Hematopoietic multipotent progenitor cell treated with erythropoietin and hydrocortisone succinate and interleukin-3 and kit ligand, for 8 days (in vitro differentiated cells): ENCODE measurements at regions not wholly inside any gene's neighbourhood (a gene's known extent, or its start where the extent isn't known, plus 50 kb on each side); places are given as distances from the start of the nearest gene placed in this dataset.
"Not testable (repeated sequence)": the region's sequence is repeated elsewhere in the genome, so short reads cannot be mapped to it uniquely, and the experiment has no call there.

Experiments used
- DNase-seq: peaks from one replicate; pipeline ENCODE4 v3.0.0-alpha.2; 2015

DNA sequence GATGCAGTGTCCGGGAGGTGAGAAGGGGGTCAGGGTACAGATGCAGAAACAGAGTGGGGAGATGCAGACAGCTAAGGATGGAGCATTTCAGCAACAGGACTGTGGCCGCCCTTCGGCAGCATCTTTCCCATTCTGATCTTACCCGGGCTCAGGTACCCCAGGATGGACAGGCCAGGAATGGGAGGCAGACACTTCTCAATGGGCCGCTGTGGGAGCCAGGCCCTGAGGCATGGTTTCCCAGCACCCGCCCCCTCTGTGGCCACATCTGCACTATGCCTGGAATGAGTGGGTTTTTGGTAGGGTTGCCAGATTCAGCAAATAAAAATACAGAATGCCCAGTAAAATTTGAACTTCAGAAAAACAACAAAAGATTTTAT lies 105.2 kb upstream of the CTBP2 start:
- no peak for DNase-seq

DNA sequence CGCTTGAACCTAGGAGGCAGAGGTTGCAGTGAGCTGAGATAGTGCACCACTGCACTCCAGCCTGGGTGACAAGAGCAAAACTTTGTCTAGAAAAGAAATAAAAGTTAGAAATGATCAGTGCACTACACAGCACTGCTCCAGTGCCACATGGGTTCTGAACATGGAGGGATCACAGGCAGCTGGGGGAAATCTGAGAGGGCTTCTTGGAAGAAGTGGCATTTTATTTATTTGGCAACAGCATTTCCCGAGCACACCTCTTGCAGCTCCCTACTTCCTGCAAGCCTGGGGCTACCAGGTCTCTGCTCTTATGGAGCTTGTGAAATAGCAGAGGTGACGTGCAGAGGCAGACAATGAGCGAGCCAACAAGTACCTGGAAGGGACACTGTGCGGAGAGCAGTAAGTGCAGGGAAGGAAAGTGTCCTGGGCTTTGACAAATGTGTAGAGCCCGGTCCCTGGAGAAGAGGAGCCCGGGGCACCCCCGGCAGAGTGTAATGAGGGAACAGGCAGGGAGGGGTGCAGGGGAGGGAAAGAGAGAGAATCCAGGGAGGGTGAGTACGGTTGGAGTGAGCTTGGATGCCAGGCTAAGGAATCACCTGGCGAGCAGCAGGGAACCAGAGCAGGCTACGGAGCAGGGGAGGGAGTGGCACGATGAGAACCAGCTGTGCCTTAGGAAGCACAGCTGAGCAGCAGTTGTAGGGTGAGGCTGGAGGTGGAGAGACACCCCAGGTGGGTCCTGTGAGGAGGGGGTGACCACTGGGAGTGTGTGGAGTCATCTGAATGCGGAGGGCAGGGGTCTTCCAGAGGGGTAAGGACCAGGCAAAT lies 104.6 kb upstream of the CTBP2 start:
- DNase-seq, result no peak

DNA sequence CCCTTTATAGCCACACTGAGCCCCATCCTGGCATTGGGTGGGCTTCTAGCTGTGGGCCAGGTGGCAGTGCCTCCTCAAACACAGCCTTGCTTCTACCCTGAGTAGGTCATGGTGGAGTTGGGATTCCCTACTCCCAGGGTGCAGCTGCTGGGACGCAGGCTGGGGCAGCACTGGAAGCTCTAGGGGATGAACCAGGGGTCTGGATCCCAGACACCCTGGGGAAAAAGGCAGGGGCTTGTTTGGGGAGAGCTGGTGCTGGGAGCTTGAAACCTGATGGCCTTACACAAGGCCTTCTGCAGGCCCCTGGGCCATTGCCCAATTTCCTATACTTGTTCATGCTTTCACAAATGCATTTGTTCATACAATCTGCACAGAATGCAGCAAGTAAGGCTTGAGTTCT lies 103.7 kb upstream of the CTBP2 start:
- no peak for DNase-seq

DNA sequence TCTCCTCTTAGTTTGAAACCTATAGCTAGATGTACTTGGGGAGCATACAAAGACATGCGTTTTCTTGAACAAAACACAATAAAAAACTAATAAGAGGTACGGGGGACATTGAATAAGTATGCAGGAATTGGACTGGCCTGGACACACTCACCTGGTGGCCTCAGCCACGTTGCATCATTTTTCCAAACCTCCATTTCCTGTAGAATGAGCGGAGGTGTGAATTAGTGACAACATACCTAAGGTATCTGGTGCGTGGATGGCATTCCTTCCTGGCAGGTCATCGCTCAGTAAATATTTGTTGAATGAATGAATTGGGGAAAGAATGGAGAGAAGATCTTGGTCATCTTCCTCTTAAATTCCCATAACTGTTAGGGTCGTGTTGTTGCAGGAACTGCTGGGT lies 103.2 kb upstream of the CTBP2 start:
- no peak for DNase-seq

DNA sequence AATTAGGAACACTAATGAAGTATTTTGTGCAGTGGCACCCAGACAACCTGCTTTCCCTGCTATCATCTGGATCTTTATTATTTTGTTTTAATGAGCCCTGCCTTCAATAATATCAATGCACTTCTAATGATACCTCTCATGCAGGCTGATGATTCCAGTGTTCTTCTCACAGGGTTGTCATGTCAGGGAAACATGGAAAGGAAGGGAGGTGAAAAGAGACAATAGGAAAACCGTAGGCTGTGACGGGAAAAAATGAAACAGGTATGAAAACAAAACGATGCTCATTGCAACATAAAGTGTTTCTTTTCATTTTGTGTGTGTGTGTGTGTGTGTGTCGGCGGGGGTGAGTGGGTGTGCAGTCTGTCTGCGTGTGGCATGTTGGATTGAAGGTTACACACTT lies 102.6 kb upstream of the CTBP2 start:
- no peak for DNase-seq

DNA sequence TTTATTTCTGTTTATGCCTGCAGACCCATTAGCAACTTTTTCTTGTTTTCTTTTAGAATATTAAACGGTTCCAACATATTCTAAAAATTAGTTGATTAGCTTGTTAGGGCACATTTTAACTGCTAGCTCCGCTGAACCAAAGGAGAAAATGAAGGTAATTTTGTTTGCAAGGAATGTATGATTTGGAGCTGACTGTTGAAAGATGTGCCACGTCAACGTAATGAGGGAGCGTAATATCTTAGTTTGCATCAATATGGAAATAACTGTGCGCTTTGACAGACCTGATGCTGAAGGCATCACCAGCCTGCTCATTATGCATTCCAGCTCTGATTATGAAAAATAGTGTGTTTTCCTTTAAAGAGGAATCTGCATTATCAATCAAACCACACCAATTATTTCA lies 102.0 kb upstream of the CTBP2 start:
- no peak for DNase-seq

DNA sequence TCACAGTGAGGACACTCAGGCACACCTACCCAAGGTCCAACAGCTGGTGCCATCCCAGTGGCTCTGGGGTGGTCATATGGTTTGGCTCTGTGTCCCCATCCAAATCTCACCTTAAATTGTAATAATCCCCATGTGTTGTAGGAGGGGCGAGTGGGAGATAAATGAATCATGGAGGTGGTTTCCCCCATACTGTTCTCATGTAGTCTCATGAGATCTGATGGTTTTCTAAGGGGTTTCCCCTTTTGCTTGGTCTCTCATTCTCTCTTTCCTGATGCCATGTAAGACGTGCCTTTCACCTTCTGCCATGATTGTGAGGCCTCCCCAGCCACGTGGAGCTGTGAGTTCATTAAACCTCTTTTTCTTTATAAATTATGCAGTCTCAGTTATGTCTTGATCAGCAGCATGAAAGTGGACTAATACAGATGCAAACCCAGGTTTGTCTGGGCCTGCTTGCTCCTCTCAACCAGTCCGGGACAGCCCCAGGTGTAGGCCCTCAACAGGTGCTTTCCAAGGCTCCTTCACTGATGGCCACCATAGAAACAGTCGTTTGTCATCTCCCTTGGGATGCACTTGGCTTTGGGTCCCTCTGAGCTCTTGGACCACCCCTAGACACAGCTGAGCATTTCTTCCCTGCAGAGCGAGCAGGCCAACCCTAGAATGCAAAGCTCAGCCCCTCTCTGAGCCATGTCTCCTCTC lies 101.3 kb upstream of the CTBP2 start:
- DNase-seq, result no peak

DNA sequence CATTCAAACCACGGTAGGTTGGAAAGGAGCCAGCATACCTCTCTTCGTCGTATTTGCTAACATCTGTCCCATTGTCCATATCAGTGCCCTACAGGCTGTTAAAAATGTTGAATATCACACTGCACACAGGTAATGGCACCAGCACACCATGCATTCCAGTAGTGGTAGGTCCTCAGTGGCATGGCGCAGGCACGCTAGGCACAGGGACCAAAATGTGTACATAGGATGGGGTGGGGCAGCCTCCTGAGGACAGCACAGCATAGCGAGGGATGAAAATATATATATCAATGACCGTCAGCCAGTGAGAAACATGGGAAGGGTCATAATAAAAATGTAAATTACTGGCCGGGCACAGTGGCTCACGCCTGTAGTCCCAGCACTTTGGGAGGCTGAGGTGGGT lies 99.9 kb upstream of the CTBP2 start:
- DNase-seq, result no peak

DNA sequence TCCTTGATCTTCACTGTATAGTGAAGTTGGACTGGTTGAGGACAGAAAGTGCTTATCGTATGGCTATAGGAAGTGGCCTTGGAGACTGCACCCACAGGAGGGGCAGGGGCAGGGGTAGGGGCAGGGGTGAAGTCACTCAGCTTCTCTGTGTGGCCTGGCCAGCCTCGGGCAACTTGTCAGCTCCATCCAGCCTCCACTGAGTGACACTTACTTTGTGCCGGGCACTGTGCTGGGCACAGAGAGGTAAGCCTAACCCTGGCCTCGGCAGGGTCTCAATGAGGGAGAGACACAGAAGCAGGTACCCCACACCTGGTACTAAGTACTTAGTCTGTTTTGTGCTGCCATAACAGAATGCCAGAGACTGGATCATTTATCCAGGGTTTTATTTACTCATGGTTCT lies 99.3 kb upstream of the CTBP2 start:
- DNase-seq, result no peak

DNA sequence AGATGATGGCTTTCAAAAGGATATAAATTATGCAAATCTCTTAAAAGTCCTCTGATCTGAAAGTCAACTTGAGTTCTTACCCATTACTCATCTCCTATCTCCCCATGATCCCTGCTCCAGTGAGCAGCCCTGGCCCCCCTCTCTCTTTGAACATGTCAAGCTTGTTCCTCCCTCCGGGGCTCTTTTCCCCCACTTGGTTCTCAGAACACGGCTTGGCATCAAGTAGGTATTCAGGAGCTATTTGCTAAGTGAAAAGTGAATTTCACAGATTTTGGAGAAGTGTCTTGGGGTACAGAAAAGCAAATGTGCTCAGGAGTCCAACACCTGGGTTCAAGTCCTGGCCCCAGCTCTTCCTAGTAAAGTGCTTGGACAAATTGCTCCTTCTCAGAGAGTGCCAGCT lies 98.3 kb upstream of the CTBP2 start:
- no peak for DNase-seq

DNA sequence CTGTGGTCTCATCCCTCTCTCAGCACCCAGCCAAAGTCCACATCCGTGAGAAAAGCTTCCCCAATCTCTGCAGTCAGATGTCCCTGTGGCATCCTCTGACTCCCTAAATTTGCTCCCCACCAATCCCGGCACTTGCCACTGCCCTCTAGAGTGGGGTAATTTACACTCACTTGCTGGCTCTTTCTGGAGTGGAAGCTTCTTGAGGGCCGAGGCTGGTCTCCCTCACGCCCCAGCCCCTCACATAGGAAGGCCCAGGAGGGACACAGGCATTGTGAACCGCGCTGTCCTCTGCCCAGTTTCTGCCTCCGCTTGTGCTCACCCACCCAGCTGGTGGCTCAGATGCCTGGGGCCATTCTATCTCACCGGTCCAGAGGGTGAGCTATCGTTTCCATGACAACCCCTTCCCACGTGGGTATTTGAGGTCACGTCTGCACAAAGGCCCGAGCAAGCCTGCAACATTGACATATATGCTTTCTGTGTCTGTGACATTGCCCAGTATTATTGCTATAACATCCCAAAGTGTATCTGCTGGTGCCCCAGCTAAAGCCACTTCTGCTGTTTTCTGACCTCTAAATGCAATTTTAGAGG lies 97.3 kb upstream of the CTBP2 start:
- no peak for DNase-seq

DNA sequence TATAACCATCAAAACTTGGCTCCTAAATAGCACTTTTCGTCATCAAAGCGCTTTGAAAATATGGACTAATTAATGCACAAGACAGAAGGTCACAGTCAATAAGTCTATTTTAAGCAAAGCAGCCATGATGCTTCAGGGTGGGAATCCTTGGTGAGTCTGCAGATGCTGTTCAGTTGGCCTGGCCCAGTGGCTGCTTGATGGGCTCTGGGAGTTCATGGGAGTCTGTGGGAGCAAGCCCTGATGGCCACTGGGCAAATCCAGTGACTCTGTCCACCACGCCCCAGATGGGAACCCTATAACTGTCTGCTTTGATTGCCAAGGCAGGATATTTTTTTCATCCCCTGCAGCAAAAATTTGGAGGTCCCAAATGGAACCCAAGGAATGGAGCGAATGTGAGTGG lies 95.7 kb upstream of the CTBP2 start:
- DNase-seq, result no peak

DNA sequence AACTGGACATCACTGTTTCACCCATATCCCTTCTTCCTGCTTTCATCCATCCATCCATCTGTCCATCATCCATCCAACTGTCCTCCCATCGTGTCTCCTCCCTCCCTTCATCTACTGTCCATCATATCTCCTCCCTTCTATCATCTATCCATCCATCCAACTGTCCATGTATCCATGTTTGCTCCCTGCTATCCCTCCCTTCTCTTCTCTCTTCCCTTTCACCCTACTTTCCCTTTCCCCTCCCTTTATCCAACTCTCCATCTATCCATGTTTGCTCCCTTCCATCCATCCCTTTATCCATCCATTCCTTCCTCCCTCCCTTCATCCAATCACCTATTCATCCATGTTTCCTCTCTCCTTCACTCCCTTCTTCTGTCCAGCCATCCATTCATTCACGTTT lies 92.6 kb upstream of the CTBP2 start:
- DNase-seq, result no peak

DNA sequence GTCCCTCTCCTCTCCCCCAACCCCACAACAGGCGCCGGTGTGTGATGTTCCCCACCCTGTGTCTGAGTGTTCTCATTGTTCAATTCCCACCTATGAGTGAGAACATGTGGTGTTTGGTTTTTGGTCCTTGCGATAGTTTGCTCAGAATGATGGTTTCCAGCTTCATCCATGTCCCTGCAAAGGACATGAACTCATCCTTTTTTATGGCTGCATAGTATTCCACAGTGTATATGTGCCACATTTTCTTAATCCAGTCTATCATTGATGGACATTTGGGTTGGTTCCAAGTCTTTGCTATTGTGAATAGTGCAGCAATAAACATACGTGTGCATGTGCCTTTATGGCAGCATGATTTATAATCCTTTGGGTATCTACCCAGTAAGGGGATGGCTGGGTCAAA lies 90.5 kb upstream of the CTBP2 start:
- not testable (repeated sequence) for DNase-seq

DNA sequence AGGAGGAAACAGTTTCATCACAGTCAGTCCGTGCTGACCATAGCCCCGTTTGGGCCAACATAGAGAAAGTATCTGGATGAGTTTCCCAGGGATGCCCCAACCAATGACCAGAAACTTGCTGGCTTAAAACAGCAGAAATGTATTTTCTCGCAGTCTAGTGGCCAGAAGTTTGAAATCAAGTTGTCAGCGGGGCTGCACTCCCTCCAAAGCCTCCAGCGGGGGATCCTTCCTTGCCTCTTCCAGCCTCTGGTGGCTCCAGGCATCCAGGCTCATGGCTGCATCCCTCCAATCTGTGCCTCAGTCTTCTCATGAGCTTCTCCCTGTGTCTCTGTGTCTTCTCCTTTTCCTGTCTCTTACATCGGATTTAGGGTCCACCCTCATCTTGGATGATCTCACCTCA lies 89.6 kb upstream of the CTBP2 start:
- DNase-seq, result no peak

DNA sequence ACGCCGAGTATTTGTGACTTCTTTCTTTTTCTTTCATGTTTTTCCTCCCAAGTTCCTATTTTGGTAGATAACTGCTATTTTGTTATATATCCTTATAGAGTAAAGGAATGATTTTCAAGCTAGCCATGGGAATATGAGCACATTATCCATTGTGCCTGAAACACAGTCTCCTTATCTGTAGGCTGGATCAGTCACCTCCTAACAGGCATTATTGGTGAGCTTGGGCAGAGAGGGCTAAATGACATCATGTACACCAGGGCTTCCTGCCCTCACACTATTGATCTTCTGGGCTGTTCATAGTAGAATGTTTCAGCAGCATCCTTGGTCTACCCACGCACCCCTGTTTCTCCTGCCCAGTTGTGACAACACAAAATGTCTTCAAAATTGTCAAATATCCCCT lies 88.1 kb upstream of the CTBP2 start:
- DNase-seq, result no peak

DNA sequence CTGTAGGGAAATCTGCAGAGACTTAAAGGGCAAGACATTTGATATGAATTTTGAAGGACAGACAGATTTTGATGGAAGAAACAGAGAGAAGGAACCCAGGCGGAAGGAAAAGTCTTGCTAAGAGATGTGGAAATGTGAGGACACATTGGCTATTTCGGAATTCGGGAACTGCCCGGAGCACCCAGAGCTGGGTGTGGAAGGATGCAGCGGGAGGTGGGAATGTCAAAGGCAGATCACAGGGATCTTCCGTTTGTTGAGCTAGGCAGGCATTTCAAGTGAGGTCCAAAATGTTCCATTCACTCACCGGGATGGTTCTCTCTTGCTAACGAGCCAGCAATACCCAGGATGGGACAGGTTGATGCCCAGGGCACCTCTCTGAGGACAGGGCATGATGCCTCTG lies 87.2 kb upstream of the CTBP2 start:
- no peak for DNase-seq

DNA sequence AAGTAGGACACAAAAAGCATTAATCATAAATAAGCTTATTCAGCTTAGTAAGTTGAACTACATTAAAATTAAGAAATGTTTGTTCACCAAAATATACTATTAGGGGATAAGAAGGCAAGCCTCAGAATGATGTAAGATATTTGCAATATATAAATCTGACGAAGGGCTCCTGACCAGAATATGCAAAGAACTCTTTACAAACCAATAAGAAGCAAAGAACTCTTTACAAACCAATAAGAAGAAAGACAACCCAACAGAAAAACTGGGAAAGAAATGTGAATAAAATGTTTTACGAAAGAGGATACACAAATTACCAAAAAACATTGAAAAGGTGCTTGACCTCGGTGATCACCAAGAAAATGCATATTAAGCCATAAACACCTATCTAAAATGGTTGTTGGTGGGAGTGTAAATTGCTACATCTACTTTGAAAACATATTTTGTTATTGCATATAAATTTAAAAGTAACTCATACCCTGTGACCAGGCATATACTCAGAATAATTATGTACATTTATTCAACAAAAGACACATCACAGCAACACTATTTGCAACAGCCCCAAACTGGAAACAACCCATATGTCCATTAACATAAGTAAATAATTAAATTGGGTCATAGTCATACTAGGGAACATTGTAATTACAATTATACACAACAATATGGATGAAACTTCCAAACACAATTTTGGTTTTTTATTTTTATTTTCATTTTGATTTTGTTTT lies 83.3 kb upstream of the CTBP2 start:
- DNase-seq, result no peak

DNA sequence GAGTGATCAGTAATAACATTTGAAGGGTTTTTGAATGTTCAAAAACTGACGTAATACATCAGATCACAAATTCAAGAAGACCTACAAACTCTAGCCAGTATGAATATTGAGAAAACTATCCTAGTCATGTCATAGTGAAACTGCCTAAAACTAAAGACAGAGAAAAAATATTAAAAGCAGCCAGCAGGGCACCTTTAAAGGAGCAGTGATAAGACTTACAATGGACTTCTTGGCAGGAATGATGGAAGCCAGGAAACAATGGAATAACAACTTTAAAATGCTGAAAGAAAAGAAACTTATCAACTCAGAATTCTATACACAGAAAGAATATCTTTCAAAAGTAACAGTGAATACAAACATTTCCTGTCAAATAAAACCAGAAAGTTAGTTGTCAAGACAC lies 78.3 kb upstream of the CTBP2 start:
- no peak for DNase-seq

DNA sequence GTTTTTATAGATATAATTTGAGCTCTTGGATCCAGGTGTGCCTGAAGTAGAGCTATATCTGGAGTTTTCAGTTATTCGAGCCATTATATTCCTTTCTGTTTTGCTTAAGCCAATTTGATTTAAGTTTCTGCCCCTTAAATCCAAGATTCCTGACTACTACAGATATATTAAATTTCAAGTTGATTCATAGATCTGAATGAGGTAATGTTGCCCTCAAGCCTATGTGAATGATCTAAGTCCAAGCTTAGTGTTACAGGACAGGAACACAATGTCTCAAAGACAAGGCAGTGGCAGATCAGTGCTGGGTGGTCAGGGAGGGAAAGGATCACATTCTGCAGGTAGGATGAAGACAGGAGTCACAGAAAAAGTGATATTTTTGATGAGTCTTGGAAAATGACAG lies 75.7 kb upstream of the CTBP2 start:
- DNase-seq, result no peak

DNA sequence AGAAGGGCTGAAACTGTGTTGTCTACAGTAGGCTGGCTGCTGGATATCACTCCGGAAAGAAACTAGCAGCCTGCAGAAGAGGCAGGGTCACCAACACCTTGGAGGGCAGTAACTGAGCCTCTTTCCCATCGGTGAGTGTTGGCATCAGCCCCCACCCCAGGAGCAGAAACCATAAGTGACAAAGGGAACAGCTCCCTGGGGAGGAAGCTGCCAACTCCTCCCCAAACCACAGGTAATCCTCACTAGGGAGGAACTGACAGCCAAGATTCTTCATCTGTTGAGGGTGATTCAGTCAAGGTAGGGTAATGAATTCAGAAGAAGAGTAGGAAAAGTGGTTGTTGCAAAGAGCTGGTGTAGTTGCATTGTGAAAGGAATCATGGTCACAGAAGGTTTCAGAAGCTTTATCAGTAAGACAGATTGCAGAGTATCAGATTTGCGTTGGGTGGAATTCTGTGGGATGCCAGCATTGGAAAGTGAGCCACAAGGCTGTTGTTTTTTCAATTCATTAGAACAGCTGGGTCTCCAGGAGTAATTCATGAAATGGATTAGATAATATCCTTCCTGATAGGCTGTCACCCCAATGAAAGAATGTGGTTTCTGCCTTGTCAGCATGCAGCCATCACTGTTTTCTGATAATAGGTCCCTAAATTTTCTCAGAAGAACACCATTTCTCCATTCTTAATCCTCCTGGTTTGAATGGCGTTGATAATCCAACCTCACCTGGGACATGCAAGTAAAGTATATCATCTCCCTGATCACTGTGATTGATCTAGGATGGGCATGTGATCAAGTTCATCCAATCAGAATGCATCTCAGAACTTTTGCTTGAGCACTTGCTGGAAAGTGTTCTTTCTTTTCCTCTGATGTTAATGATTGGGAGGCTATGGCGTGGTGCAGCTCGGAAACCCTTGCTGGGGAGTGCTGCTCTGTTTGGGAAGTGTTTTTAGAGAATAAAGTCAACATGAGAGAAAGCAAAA lies 75.0 kb upstream of the CTBP2 start:
- DNase-seq, result no peak

DNA sequence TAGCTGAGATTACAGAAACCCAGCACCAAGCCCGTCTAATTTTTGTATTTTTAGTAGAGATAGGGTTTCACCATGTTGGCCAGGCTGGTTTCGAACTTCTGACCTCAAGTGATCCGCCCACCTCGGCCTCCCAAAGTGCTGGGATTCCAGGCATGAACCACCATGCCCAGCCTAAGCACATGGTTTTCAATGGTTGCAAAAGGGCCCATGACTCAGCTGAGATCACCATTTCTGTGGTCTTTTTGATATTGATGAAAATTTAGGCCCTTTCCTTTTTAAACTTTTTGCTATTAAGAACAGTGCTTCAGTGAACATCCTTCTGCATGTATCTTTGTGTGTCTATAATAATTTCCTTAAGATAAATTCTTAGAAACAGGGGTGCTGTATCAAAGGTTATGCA lies 74.2 kb upstream of the CTBP2 start:
- DNase-seq, result not testable (repeated sequence)

DNA sequence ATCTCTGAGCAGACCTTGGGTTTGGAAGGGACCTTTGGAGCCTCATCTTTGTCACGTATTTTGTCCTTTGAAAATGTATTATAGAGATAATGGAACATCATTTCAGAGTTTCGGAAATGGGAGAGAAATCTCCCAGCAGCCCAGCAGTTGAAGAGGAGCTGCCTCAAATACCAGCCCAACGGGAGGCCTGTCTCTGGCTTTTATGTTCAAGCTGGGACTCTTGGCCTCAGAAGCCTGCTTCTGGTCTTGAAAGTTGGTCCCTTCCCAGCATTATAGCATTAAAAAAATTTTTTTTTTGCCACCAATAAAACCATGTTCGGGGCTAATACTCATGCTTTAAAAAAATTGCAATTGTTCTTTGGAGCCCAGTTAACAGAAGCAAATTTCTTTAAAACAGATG lies 73.4 kb upstream of the CTBP2 start:
- DNase-seq, result no peak
